Stimulated activated CD8-positive, alpha-beta memory T cell treated with anti-CD3 and anti-CD28 coated beads, Interleukin-12 subunit alpha, Interleukin-12 subunit beta, amount 100 ng/mL, for 4 hours (primary cell): ENCODE measurements at regions not wholly inside any gene's neighbourhood (a gene's known extent, or its start where the extent isn't known, plus 50 kb on each side); places are given as distances from the start of the nearest gene placed in this dataset.
A peak's percentile ranks its signal among the peaks of the same experiment; 100 is the strongest.

Experiments
- DNase-seq: peaks from one replicate; pipeline ENCODE4 v3.0.0-alpha.2; 2020; ENCODE audit warnings: low read depth

- DNase-seq = no peak
Measured at GRCh38 chr1:48164571-48164970, 57.9 kb upstream of the SLC5A9 start.

GRCh38 chr1:48160486-48161132 lies 61.9 kb upstream of the SLC5A9 start:
- no peak for DNase-seq

GRCh38 chr1:48139275-48139674 lies 83.2 kb upstream of the SLC5A9 start:
- DNase-seq = no peak

DNA sequence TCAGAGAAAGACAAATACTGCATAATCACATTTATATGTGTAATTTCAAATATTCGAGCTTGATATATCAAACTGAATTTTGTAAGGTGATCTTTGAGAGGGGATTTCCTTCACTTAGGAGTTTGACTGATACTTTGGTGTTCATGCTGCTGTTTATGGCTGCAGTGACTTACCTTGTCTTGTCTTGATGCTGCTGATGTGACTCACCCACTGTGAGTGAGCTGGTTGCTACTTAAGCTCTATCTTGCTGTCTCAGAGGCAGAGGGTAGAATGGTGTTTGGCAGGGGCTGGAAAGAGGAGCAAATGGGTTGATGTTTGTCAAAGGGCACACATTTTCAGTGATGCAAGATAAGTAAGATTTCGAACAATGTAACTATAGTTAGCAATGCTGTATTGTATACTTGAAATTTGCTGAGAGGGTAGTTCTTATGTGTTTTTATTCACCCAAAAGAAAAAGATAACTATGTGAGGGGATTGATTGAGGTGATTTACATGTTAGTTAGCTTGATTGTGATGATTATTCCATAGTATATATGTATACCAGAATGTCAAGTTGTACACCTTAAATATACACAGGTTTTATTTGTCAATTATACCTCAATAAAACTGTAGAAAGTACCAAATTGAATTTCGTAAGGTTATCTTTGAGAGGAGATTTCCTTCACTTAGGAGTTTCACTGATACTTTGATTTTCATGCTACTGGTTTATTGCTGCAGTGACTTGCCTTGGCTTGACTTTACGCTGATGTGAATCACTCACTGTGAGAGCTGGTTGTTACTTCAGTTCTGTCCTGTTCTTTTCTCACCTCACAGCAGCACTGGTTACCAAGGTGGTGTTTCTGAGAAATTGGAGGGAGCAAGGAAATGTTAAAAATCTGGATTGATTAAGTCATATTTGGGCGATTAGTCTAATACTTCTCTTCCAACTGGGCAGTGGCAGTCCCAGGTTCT lies 94.5 kb upstream of the SLC5A9 start:
- no peak for DNase-seq

GRCh38 chr1:48123647-48124046 lies 98.9 kb upstream of the SLC5A9 start:
- DNase-seq = no peak

DNA sequence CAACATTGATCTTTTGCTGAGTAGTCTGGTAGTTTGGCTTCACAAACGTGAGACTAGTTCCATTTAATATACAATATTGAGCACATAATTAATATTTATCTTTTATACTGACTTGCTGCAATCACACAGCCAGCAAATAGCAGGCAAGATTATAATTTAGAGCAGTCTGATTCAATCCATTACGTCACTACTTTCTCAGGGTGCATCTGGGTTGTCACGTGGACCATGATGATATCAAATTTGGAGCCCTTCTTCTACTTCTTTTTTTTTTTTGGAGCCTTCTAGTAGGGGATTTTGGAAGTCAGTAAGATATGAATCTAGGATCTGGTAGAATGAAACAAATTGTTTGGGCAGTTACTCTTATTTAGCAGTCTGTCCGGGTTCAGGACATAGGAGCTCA lies 100.6 kb upstream of the SLC5A9 start:
- DNase-seq = no peak

- no peak for DNase-seq
Measured at GRCh38 chr1:48120621-48121020, 101.9 kb upstream of the SLC5A9 start.

- no peak for DNase-seq
Measured at GRCh38 chr1:48115835-48116234, 106.7 kb upstream of the SLC5A9 start.

DNA sequence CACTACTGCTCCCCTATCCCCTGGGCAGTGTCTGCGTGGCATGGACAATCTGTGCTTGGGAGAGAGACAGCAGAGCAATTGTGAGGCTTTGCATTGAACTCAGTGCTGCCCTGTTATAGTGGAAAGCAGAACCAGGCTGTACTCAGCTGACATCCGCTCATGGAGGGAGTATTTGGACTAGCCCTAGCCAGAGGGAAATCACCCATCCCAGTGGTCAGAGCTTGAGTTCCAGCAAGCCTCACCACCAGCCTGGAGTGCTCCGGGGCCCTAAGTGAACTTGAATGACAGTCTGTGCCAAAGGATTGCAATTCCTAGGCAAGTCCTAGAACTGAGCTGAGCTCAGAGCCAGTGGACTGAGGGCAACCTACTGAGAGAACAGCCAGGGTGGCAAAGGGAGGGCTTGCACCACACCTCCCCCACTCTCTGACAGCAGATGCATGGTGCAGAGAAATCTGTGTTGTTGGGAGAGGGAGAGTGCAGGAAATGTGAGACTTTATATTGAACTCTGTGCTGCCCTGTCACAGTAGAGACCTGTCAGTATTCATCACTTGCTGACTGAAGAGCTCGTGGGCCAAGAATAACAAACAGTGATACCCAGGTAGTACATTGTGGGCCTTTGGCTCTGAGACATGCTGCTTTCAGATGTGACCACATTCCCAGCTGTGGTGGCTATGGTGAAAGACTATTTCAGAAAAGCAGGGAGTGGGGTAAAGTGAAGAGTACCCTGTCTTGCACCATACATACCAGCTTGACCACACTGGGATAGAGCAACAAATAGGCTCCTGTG lies 107.7 kb upstream of the SLC5A9 start:
- no peak for DNase-seq

- no peak for DNase-seq
Measured at GRCh38 chr1:48109390-48110013, 112.3 kb upstream of the TRABD2B start.

GRCh38 chr1:48107516-48107915 lies 110.3 kb upstream of the TRABD2B start:
- DNase-seq = no peak

DNA sequence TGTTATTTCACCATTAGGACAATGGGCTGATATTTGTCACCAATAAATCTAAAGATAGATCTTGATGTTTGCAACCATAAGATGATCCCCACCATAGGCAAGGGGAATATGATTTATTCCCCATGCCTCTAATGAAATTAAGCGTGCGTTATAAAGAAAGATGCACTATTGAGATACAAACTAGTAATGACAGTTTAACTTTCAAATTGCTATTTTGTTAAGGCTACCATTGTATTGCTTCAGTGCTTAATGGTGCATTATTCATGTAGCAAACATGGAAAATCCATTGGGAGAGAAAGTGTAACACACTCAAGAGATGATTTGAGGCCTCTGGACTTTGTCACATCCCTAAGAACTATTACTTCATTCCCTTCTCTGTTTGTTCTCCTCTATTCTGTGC lies 108.9 kb upstream of the TRABD2B start:
- DNase-seq = no peak

GRCh38 chr1:48105165-48105564 lies 108.0 kb upstream of the TRABD2B start:
- DNase-seq = no peak

DNA sequence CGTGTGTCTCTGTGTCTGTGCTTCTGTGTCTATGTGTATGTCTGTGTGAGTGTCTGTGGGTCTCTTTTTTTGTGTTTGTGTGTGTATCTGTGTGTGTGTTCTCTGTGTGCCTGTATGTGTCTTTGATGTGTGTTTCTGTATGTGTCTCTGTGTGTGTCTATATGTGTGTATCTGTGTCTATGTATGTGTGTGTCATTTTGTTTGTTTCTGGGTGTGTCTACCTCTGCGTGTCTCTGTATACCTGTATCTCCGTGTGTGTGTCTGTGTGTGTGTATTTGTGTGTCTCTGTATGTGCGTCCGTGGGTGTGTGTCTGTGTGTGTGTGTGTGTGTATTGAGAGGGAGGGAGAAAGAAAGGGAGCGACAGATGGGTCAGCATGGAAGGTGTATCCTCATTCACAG lies 106.3 kb upstream of the TRABD2B start:
- no peak for DNase-seq

- DNase-seq = no peak
Measured at GRCh38 chr1:48102766-48103165, 105.6 kb upstream of the TRABD2B start.

DNA sequence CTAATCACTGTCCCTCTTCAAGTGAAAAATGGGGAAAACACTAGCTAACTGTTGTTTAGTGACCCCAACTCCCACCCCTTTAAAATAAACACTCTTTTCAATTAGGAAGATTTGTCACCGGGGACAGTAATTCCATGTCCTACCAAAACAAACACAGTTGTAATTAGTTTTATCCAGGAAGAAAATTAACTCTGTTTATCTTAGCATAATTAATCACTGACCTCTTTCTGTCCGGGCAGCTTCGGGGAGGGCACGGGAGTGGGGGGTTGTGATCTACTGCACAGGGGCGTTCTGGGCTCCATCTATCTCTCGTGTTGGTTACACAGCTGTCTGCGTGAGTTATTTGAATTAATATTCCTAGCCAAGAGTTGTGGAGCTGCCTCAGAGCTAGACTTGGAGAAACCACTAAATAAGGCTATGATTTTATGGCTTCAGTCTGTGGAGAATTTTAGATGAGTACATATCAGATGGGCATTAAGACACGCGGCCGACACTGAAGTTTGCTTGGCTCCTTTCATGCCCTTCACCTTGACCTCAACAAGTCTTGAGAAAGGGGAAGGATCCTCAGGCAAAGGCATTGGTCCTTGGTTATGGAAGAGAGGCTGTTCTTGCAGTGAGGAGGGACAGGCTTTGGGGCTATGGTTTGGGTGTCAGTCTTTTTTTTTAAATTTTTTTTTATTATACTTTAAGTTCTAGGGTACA lies 102.0 kb upstream of the TRABD2B start:
- DNase-seq = no peak

- DNase-seq = peak; percentile 46
Measured at GRCh38 chr1:48093696-48094528, 96.7 kb upstream of the TRABD2B start.

GRCh38 chr1:48093147-48093546 lies 96.0 kb upstream of the TRABD2B start:
- DNase-seq = no peak

- no peak for DNase-seq
Measured at GRCh38 chr1:48092401-48092800, 95.2 kb upstream of the TRABD2B start.

DNA sequence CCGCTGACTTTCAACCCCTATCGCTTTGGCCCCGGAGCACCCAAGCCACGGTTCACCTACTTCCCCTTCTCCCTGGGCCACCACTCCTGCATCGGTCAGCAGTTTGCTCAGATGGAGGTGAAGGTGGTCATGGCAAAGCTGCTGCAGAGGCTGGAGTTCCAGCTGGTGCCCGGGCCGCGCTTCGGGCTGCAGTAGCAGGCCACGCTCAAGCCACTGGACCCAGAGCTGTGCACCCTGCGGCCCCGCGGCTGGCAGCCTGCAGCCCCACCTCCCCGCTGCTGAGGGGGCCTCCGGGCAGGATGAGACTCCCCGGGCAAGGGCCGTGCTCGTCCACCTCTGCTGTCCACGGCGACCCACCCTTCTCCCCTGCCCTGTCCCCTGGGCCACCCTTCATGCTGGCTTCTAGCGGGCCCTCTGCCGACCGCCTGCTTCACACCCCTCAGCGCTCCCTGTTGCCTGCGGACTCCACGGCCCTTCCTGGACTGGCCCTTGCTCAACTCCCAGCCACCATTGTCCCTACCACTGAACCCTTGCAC lies 92.2 kb upstream of the TRABD2B start:
- DNase-seq = no peak
